ENCODE measurements at regions not wholly inside any gene's neighbourhood (a gene's known extent, or its start where the extent isn't known, plus 50 kb on each side); places are given as distances from the start of the nearest gene placed in this dataset.

- TF ChIP-seq ZNF263 (CRISPR knock-in tag; IDR thresholded peaks at IDR 0.05; ENCODE audit: borderline replicate concordance) (no peak), RAD21 (CRISPR knock-in tag; conservative IDR thresholded peaks at IDR 0.05 in 1 of 2, IDR thresholded peaks at IDR 0.05 in 1 of 2) (no peak)
Measured at GRCh38 chr10:128500642-128501041, 374.4 kb upstream of the MKI67 start.

All from K562 (cell line).